HCT116 (cell line): ENCODE measurements at regions not wholly inside any gene's neighbourhood (a gene's known extent, or its start where the extent isn't known, plus 50 kb on each side); places are given as distances from the start of the nearest gene placed in this dataset.

Source experiments
- ATAC-seq: fragments of 200-7000 bp; cut with Tn5 transposase; 2 replicates; pipeline ENCODE4 v1.9.1; 2020; ENCODE audit warnings: mild to moderate bottlenecking, moderate library complexity
- BruUV-seq: library from RNA; stranded (reverse); fragments of 400-500 nt; replicated peaks from 2 replicates; lab custom pipeline; 2021; lab: Mats Ljungman, UMichigan
- CTCF ChIA-PET: fragments of 300-600 bp; sonication (Branson Sonifier 250); formaldehyde crosslinking; loops from one replicate; lab custom pipeline; 2021; ENCODE audit warnings: antibody characterized with exemption; lab: Charles Lee
- POLR2A ChIA-PET: fragments of 300-600, 350-600 bp; sonication (Branson Sonifier 250); formaldehyde crosslinking; loops from one replicate; lab custom pipeline; 2021; ENCODE audit warnings: antibody characterized with exemption; lab: Charles Lee
- RAD21 ChIA-PET, 2 experiments: fragments of 300-600 bp; sonication (Branson Sonifier 250); formaldehyde crosslinking; loops; one replicate each; lab custom pipeline; 2023; ENCODE audit warnings: low total read pairs in 2 of 2; ENCODE audit not compliant: uncharacterized antibody in 2 of 2, unreplicated experiment in 2 of 2, low non-redundant PET in 1 of 2; lab: Charles Lee
- DNase-seq: peaks from one replicate; pipeline ENCODE4 v3.0.0-alpha.2; 2010; ENCODE audit warnings: low read depth, low spot score
- H2AFZ ChIP-seq: fragments of 200-600 bp; shearing (Covaris generic), sonication (generic); 2 replicates; pipeline ENCODE4 v1.6.1; 2017; ENCODE audit warnings: low read depth, mixed run types, mixed read lengths, antibody characterized with exemption, low read length; ENCODE audit not compliant: poor library complexity, severe bottlenecking
- H3K27ac ChIP-seq: 2 replicates; pipeline ENCODE4 v1.5.1; 2012; ENCODE audit warnings: low read depth, low read length
- H3K27me3 ChIP-seq: fragments of 200-600 bp; sonication (generic); 2 replicates; pipeline ENCODE4 v1.6.1; 2016; ENCODE audit warnings: mixed run types, low read length, mixed read lengths; ENCODE audit not compliant: insufficient read depth
- H3K36me3 ChIP-seq, 2 experiments: fragments of 200-500 bp in 1 of 2; fragments of 200-600 bp in 1 of 2; sonication (Bioruptor generic) in 1 of 2; sonication (generic) in 1 of 2; 2 replicates each; pipeline versions ENCODE4 v1.5.1 to v1.6.1; 2014 to 2016; ENCODE audit warnings: low read length in 2 of 2, inconsistent platforms in 1 of 2, mixed read lengths in 1 of 2, mixed run types in 1 of 2; ENCODE audit not compliant: insufficient read depth in 2 of 2, control insufficient read depth in 1 of 2
- H3K4me1 ChIP-seq, 2 experiments: fragments of 200-600 bp in 1 of 2; sonication (generic) in 1 of 2; 2 replicates each; pipeline versions ENCODE4 v1.5.1 to v1.6.1; 2012 to 2017; ENCODE audit warnings: low read length in 2 of 2, inconsistent platforms in 1 of 2, mild to moderate bottlenecking in 1 of 2, mixed read lengths in 1 of 2, mixed run types in 1 of 2, moderate library complexity in 1 of 2; ENCODE audit not compliant: insufficient read depth in 2 of 2, control insufficient read depth in 1 of 2
- H3K4me2 ChIP-seq: fragments of 200-600 bp; sonication (generic); 2 replicates; pipeline ENCODE4 v1.6.1; 2017; ENCODE audit warnings: mixed run types, low read length, mixed read lengths
- H3K4me3 ChIP-seq, 2 experiments: fragments of 200-600 bp in 1 of 2; sonication (generic) in 1 of 2; replicated peaks in 1 of 2; 2 replicates each; pipeline ENCODE4 v1.5.1; 2011 to 2016; ENCODE audit warnings: low read length in 2 of 2, control low read depth in 1 of 2, low read depth in 1 of 2, mild to moderate bottlenecking in 1 of 2, mixed read lengths in 1 of 2, mixed run types in 1 of 2
- H3K79me2 ChIP-seq: fragments of 200-600 bp; sonication (generic); 2 replicates; pipeline ENCODE4 v1.6.1; 2017; ENCODE audit warnings: mild to moderate bottlenecking, mixed run types, low read length, moderate library complexity, mixed read lengths; ENCODE audit not compliant: insufficient read depth
- H3K9ac ChIP-seq: fragments of 200-600 bp; sonication (generic); 2 replicates; pipeline ENCODE4 v1.6.1; 2016; ENCODE audit warnings: low read length, mixed read lengths
- H3K9me2 ChIP-seq: fragments of 200-600 bp; sonication (generic), shearing (Covaris generic); 2 replicates; pipeline ENCODE4 v1.6.1; 2017; ENCODE audit warnings: mixed run types, mild to moderate bottlenecking, moderate library complexity; ENCODE audit not compliant: insufficient read depth
- H3K9me3 ChIP-seq, 2 experiments: fragments of 200-500 bp in 1 of 2; fragments of 200-600 bp in 1 of 2; sonication (Bioruptor generic) in 1 of 2; sonication (generic) in 1 of 2; 2 replicates each; pipeline ENCODE4 v1.6.1; 2014 to 2017; ENCODE audit warnings: low read length in 2 of 2, mixed read lengths in 2 of 2, inconsistent platforms in 1 of 2, low read depth in 1 of 2, mild to moderate bottlenecking in 1 of 2, mixed run types in 1 of 2, moderate library complexity in 1 of 2; ENCODE audit not compliant: control insufficient read depth in 1 of 2, insufficient read depth in 1 of 2
- H4K20me1 ChIP-seq: fragments of 200-600 bp; sonication (generic), shearing (Covaris generic); 2 replicates; pipeline ENCODE4 v1.6.1; 2017; ENCODE audit warnings: mixed run types, mild to moderate bottlenecking, moderate library complexity; ENCODE audit not compliant: insufficient read depth
- CEBPB ChIP-seq: IDR thresholded peaks from 2 replicates; pipeline ENCODE4 v1.6.1; 2012; ENCODE audit warnings: low read depth
- CTCF ChIP-seq, 3 experiments: fragments of 200-600 bp in 1 of 3; sonication (generic) in 1 of 3; IDR thresholded peaks in 2 of 3; conservative IDR thresholded peaks in 1 of 3; 2 replicates each; pipeline ENCODE4 v1.5.1; 2012 to 2017; ENCODE audit warnings: low read depth in 2 of 3, low read length in 2 of 3, antibody characterized with exemption in 1 of 3, borderline replicate concordance in 1 of 3, control low read depth in 1 of 3, mild to moderate bottlenecking in 1 of 3, mixed read lengths in 1 of 3, mixed run types in 1 of 3, moderate library complexity in 1 of 3; ENCODE audit not compliant: insufficient read depth in 1 of 3
- EZH2 ChIP-seq: fragments of 200-600 bp; sonication (generic); IDR thresholded peaks from 2 replicates; pipeline ENCODE4 v1.6.1; 2017; ENCODE audit warnings: antibody characterized with exemption, mixed run types
- EZH2phosphoT487 ChIP-seq: fragments of 200-600 bp; IDR thresholded peaks from 2 replicates; pipeline ENCODE4 v1.6.1; 2018; ENCODE audit warnings: antibody characterized with exemption, borderline replicate concordance
- MAX ChIP-seq: IDR thresholded peaks from 2 replicates; pipeline ENCODE4 v1.6.1; 2012
- POLR2A ChIP-seq: IDR thresholded peaks from 2 replicates; pipeline ENCODE4 v1.7.0; 2011; ENCODE audit warnings: borderline replicate concordance; ENCODE audit not compliant: insufficient read depth, insufficient read length; ENCODE audit errors: extremely low read depth
- POLR2AphosphoS5 ChIP-seq: IDR thresholded peaks from 2 replicates; pipeline ENCODE4 v1.6.1; 2011; ENCODE audit warnings: mild to moderate bottlenecking, low read depth, low read length, moderate library complexity
- REST ChIP-seq: IDR thresholded peaks from 2 replicates; pipeline ENCODE4 v1.6.1; 2012; ENCODE audit warnings: low read depth
- SIN3A ChIP-seq: IDR thresholded peaks from 2 replicates; pipeline ENCODE4 v1.6.1; 2012; ENCODE audit warnings: low read depth
- SP1 ChIP-seq: IDR thresholded peaks from 2 replicates; pipeline ENCODE4 v1.6.1; 2012; ENCODE audit warnings: low read depth
- SRF ChIP-seq: IDR thresholded peaks from 2 replicates; pipeline ENCODE4 v1.6.1; 2012; ENCODE audit warnings: low read depth
- TCF7L2 ChIP-seq: IDR thresholded peaks from 2 replicates; pipeline ENCODE4 v1.7.0; 2011; ENCODE audit warnings: borderline replicate concordance, inconsistent platforms; ENCODE audit not compliant: insufficient read depth, insufficient read length; ENCODE audit errors: extremely low read depth
- ZFX ChIP-seq: fragments of 450-650 bp; IDR thresholded peaks from 2 replicates; pipeline ENCODE4 v1.6.1; 2017
- intact Hi-C: fragments of 100-400 bp; cut with micrococcal nuclease; formaldehyde crosslinking; loops from 2 replicates; pipeline ENCODE4 v1.10.0; 2022
- TF ChIP-seq, protein P1 (sequence below): IDR thresholded peaks from 2 replicates; pipeline ENCODE4 v1.6.1; 2012

- peak overlapping the region; percentile 7 for H2AFZ ChIP-seq
- H3K4me2 ChIP-seq = no peak overlapping the region
- no peaks in the 10 kb centered on the region for H3K9me3 ChIP-seq
- no TSS peak for BruUV-seq
- DNase-seq (no peak), ATAC-seq (no peak)
- RAD21 ChIA-PET = no interaction called here
- H3K9ac ChIP-seq = no peak overlapping the region
- TF ChIP-seq MAX (no peak), SP1 (no peak), SRF (no peak), TCF7L2 (no peak), SIN3A (no peak), POLR2AphosphoS5 (no peak), REST (no peak), CEBPB (no peak), CTCF (IDR thresholded peaks at IDR 0.05 in 2 of 3, conservative IDR thresholded peaks at IDR 0.05 in 1 of 3; ENCODE audit: borderline replicate concordance in 1 of 3, insufficient read depth in 1 of 3, low read depth in 2 of 3, low read length in 2 of 3) (no peak), EZH2 (no peak), POLR2A (no peak), EZH2phosphoT487 (no peak), ZFX (no peak)
- TF ChIP-seq, protein P1, sequence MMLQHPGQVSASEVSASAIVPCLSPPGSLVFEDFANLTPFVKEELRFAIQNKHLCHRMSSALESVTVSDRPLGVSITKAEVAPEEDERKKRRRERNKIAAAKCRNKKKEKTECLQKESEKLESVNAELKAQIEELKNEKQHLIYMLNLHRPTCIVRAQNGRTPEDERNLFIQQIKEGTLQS = no peak
- H3K4me3 ChIP-seq = no peak overlapping the region
- no peaks in the 10 kb centered on the region for H3K79me2 ChIP-seq
- CTCF ChIA-PET = no interaction called here
- no peaks in the 10 kb centered on the region for H4K20me1 ChIP-seq
- H3K9me2 ChIP-seq = no peaks in the 10 kb centered on the region
- intact Hi-C loops = no loop called here
- POLR2A ChIA-PET = no interaction called here
- no peak overlapping the region for H3K27ac ChIP-seq
- H3K27me3 ChIP-seq = no peaks in the 10 kb centered on the region
- peaks cover 8 to 26% of the 10 kb centered on the region in 2 experiments for H3K4me1 ChIP-seq
- no peaks in the 10 kb centered on the region for H3K36me3 ChIP-seq
These were observed 258.7 kb upstream of the ACTBL2 start for GRCh38 chr5:57741336-57741735.
